Adipocyte (in vitro differentiated cells): ENCODE measurements at regions not wholly inside any gene's neighbourhood (a gene's known extent, or its start where the extent isn't known, plus 50 kb on each side); places are given as distances from the start of the nearest gene placed in this dataset.

Experiments used
- DNase-seq: peaks from one replicate; pipeline ENCODE4 v3.0.0-alpha.2; 2015; ENCODE audit warnings: low read depth
- H3K27me3 ChIP-seq: replicated peaks from 2 replicates; pipeline ENCODE4 v1.7.0; 2013; ENCODE audit warnings: mild to moderate bottlenecking, low read length, moderate library complexity; ENCODE audit not compliant: control insufficient read depth, insufficient read depth
- H3K36me3 ChIP-seq: 2 replicates; pipeline ENCODE4 v1.7.0; 2013; ENCODE audit warnings: low read length, mild to moderate bottlenecking, moderate library complexity; ENCODE audit not compliant: control insufficient read depth, insufficient read depth, severe bottlenecking
- H3K4me1 ChIP-seq: 2 replicates; pipeline ENCODE4 v1.7.0; 2013; ENCODE audit warnings: mild to moderate bottlenecking, low read length, moderate library complexity; ENCODE audit not compliant: control insufficient read depth, insufficient read depth
- H3K4me3 ChIP-seq: 2 replicates; pipeline ENCODE4 v1.7.0; 2013; ENCODE audit warnings: mild to moderate bottlenecking, low read length, moderate library complexity
- H3K9ac ChIP-seq: 2 replicates; pipeline ENCODE4 v1.7.0; 2013; ENCODE audit warnings: mild to moderate bottlenecking, low read length, moderate library complexity
- H3K9me3 ChIP-seq: 2 replicates; pipeline ENCODE4 v1.7.0; 2013; ENCODE audit warnings: mild to moderate bottlenecking, low read length, moderate library complexity; ENCODE audit not compliant: control insufficient read depth

DNA sequence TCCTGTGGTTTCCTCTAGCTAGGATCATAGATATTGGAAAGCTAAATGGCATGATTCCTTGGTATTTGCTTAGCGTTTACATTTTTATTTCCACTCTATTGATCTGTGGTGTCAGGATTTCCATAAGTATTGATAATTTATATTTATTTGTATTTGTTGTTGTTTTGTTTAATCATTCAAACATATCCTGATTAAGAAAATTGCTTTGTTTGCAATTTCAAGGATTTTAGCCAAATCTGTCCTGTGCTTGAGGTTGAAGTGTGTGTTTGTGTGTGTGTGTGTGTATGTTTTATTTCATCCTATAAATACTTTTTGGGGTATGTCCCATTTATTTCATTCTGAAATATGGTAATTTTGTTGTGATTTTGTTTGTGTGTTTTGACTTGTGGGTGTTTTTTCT lies 1884.1 kb upstream of the CDH6 start:
- H3K27me3 ChIP-seq, result no peaks in the 10 kb centered on the region

GRCh38 chr5:29307478-29307877 lies 1886.0 kb upstream of the CDH6 start:
- H3K4me3 ChIP-seq, result no peak overlapping the region
- no peaks in the 10 kb centered on the region for H3K27me3 ChIP-seq
- H3K9ac ChIP-seq, result no peak overlapping the region
- no peaks in the 10 kb centered on the region for H3K4me1 ChIP-seq
- no peak for DNase-seq
- peaks cover 5% of the 10 kb centered on the region for H3K9me3 ChIP-seq
- no peaks in the 10 kb centered on the region for H3K36me3 ChIP-seq

More for the DNA sequence above, 1884.1 kb upstream of the CDH6 start:
- Histone ChIP-seq H3K4me1 (no peaks in the 10 kb centered on the region), H3K9ac (no peak overlapping the region), H3K9me3 (peaks cover 5% of the 10 kb centered on the region), H3K36me3 (no peaks in the 10 kb centered on the region), H3K4me3 (no peak overlapping the region)
- DNase-seq, result no peak

- no peak overlapping the region for H3K4me3 ChIP-seq
- DNase-seq, result no peak
- no peaks in the 10 kb centered on the region for H3K36me3 ChIP-seq
- no peak overlapping the region for H3K9ac ChIP-seq
- no peaks in the 10 kb centered on the region for H3K9me3 ChIP-seq
- no peaks in the 10 kb centered on the region for H3K27me3 ChIP-seq
- H3K4me1 ChIP-seq, result no peaks in the 10 kb centered on the region
Observed at GRCh38 chr5:29304545-29304944, 1888.9 kb upstream of the CDH6 start.

DNA sequence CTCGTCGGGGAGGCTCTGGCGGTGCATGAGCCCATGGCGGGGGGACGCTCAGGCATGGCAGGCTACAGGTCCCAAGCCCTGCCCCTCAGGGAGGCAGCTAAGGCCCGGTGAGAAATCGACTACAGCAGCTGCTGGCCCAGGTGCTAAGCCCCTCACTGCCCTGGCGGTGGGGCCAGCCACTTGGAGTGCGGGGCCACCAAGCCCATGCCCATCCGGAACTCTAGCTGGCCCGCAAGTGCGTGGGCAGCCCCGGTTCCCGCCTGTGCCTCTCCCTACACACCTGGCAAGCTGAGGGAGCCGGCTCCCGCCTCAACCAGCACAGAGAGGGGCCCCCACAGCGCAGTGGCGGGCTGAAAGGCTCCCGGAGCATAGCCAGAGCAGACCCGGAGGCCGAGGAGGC lies 1896.9 kb upstream of the CDH6 start:
- no peaks in the 10 kb centered on the region for H3K9me3 ChIP-seq

DNA sequence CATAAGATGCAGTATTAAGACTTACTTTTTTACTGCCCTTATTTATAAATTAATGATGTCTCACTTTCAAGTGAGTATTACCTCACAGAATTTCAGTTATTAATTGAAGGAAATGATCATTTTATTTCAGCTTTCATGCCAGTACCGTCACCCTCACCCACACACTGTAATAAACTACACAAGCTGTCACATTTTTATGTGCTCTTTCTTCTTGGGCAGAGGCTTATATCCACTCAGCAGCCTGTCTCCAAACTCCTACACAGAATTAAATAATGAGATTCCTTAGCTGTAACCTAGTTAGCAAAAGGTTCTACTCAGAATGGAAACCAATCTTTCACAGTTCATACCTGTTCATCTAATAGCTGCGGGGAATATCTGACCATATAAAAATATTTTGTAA lies 1915.8 kb upstream of the CDH6 start:
- Histone ChIP-seq H3K4me1 (no peaks in the 10 kb centered on the region), H3K4me3 (no peak overlapping the region), H3K36me3 (no peaks in the 10 kb centered on the region), H3K9me3 (peaks cover 3% of the 10 kb centered on the region), H3K9ac (no peak overlapping the region), H3K27me3 (no peaks in the 10 kb centered on the region)
- DNase-seq, result no peak

More for the DNA sequence above, 1896.9 kb upstream of the CDH6 start:
- Histone ChIP-seq H3K4me3 (no peak overlapping the region), H3K9ac (no peak overlapping the region), H3K4me1 (no peaks in the 10 kb centered on the region), H3K27me3 (no peaks in the 10 kb centered on the region), H3K36me3 (no peaks in the 10 kb centered on the region)
- DNase-seq, result no peak

- no peaks in the 10 kb centered on the region for H3K4me1 ChIP-seq
- no peak overlapping the region for H3K9ac ChIP-seq
- no peak overlapping the region for H3K4me3 ChIP-seq
- H3K27me3 ChIP-seq, result no peaks in the 10 kb centered on the region
- H3K36me3 ChIP-seq, result no peaks in the 10 kb centered on the region
- DNase-seq, result no peak
- peaks cover 8% of the 10 kb centered on the region for H3K9me3 ChIP-seq
Observed at GRCh38 chr5:29276371-29276770, 1917.1 kb upstream of the CDH6 start.

DNA sequence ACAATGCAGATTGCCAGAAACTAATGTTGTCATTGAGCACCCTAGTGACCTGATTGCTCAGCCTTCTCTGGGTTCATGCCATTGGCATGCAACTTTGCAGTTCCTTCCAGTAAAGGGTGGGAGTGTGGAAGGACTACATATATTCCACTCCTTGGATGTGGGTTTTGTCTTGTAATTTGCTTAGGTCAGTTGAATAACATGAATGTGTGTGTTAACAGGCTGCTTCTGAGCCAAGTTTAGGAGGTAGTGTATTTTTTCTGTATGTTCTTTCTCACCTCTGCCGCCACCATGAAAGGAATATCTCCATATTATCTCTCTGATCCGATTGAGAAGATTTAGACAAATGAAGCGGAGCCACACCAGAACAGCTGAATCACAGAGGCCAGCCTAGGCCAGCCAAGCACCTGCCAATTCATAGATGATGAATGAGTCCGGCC lies 1929.6 kb upstream of the CDH6 start:
- Histone ChIP-seq H3K9ac (no peak overlapping the region), H3K27me3 (no peaks in the 10 kb centered on the region), H3K9me3 (no peaks in the 10 kb centered on the region), H3K36me3 (no peaks in the 10 kb centered on the region), H3K4me3 (no peak overlapping the region), H3K4me1 (no peaks in the 10 kb centered on the region)
- DNase-seq, result no peak

DNA sequence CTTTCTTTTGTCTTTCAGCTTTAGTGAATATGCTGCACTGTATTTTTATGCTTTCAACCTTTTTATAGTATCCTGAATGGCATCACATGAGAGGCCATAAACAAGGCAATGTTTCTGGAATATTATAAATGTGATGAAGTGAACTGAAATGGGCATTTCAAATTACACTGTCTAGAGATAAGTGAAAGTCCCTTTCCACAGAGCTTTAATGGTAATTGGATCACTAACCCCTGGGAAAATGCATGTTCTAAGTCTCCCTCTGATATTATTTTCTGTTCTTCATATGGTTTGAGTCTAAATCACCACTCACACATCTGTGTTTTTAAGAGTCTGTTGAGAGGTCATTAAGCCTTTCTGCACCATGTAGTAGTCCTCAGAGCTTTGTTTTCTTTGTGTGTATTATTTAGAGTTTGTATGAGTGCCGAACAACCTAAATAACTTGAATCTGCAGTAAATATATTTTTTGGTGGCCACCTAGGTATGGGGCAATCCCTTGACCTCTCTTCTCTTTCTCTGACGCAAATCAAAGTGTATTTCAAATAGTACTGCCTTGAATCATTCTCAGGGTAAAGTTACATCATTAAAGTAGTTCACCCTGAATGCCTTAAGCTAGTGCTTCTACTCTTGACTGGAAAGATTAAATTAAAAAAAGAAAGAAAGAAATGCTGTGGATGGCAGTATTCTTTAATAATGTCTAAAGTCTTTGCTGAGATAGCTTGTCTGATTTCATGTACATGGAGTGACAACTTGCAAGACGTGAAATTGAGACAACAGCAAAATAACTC lies 1931.0 kb upstream of the CDH6 start:
- H3K9me3 ChIP-seq, result no peaks in the 10 kb centered on the region
- DNase-seq, result no peak
- no peak overlapping the region for H3K4me3 ChIP-seq
- no peak overlapping the region for H3K9ac ChIP-seq
- no peaks in the 10 kb centered on the region for H3K4me1 ChIP-seq
- H3K27me3 ChIP-seq, result no peaks in the 10 kb centered on the region
- no peaks in the 10 kb centered on the region for H3K36me3 ChIP-seq

GRCh38 chr5:29261213-29261612 lies 1932.3 kb upstream of the CDH6 start:
- no peaks in the 10 kb centered on the region for H3K36me3 ChIP-seq
- no peak for DNase-seq
- no peaks in the 10 kb centered on the region for H3K4me1 ChIP-seq
- no peaks in the 10 kb centered on the region for H3K9me3 ChIP-seq
- H3K9ac ChIP-seq, result no peak overlapping the region
- H3K27me3 ChIP-seq, result no peaks in the 10 kb centered on the region
- no peak overlapping the region for H3K4me3 ChIP-seq

GRCh38 chr5:29252390-29252789 lies 1941.1 kb upstream of the CDH6 start:
- Histone ChIP-seq H3K9me3 (no peaks in the 10 kb centered on the region), H3K27me3 (no peaks in the 10 kb centered on the region), H3K36me3 (no peaks in the 10 kb centered on the region), H3K4me3 (no peak overlapping the region), H3K4me1 (no peaks in the 10 kb centered on the region), H3K9ac (no peak overlapping the region)
- no peak for DNase-seq

DNA sequence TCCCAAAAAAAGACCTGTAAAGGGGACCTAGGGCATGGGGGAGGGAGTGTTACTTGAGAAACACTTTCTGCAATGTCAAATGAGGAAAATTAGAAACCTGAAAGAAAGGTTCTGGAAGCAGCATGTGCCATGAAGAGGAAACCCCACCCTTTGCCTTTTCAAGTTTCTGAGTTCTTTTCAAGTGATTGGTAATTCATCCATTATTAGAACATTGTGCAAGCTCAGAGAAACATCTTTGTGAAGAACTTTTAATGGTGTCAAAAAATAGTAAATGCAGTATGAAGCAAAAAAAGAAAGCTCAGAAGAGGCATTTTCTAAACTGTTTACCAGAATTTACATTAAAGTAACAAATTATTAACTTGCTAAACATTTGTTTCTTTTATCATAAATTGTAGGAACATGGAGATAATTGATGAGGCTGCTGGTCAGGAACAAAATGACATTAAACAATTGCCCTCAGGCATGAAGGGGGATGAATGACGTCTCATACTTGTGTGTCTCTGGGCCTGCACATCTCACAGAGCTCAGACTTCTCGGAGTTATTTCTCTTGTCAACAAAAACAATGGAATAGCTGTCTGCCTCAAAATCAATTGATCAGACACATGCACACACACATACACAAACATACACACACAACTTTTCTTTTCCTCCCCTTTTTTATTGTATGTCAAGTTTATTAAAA lies 1946.0 kb upstream of the CDH6 start:
- no peaks in the 10 kb centered on the region for H3K4me1 ChIP-seq
- no peaks in the 10 kb centered on the region for H3K9me3 ChIP-seq
- H3K27me3 ChIP-seq, result no peaks in the 10 kb centered on the region
- DNase-seq, result no peak
- H3K36me3 ChIP-seq, result no peaks in the 10 kb centered on the region
- H3K4me3 ChIP-seq, result no peak overlapping the region
- H3K9ac ChIP-seq, result no peak overlapping the region
